GM12875 (cell line): ENCODE measurements at regions not wholly inside any gene's neighbourhood (a gene's known extent, or its start where the extent isn't known, plus 50 kb on each side); places are given as distances from the start of the nearest gene placed in this dataset.

Experiments used
- H3K4me3 ChIP-seq: one replicate; pipeline ENCODE4 v1.5.1; 2011; ENCODE audit warnings: low read depth, low read length, control low read depth
- TF ChIP-seq, protein P1 (sequence below): IDR thresholded peaks from 2 replicates; pipeline ENCODE4 v1.5.1; 2011; ENCODE audit warnings: low read depth, mild to moderate bottlenecking, control low read depth, inconsistent platforms, low read length, moderate library complexity, borderline replicate concordance; ENCODE audit not compliant: insufficient read depth

DNA sequence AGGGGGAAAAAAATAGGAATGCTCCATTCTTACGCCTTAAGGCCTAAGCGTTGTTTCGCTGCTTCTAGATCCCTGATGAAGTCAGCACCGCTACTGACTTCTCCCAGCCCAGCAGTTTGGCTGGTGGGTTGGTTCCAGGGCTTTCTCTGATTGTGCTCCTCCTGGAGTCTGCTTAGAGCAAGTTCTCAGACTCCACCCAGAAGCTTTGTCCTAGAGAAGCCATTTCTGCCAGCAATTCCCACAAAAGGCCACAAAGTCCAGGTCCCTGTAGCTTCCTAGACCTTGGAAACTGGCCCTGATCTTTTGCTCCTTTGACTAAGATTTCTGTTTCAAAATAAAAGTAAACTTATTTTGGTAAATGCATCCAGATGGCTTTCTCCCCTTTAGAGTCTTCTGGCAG, 65.4 kb downstream of the KCTD12 start:
- no peak overlapping the region for H3K4me3 ChIP-seq
- TF ChIP-seq, protein P1, sequence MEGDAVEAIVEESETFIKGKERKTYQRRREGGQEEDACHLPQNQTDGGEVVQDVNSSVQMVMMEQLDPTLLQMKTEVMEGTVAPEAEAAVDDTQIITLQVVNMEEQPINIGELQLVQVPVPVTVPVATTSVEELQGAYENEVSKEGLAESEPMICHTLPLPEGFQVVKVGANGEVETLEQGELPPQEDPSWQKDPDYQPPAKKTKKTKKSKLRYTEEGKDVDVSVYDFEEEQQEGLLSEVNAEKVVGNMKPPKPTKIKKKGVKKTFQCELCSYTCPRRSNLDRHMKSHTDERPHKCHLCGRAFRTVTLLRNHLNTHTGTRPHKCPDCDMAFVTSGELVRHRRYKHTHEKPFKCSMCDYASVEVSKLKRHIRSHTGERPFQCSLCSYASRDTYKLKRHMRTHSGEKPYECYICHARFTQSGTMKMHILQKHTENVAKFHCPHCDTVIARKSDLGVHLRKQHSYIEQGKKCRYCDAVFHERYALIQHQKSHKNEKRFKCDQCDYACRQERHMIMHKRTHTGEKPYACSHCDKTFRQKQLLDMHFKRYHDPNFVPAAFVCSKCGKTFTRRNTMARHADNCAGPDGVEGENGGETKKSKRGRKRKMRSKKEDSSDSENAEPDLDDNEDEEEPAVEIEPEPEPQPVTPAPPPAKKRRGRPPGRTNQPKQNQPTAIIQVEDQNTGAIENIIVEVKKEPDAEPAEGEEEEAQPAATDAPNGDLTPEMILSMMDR, result no peak

DNA sequence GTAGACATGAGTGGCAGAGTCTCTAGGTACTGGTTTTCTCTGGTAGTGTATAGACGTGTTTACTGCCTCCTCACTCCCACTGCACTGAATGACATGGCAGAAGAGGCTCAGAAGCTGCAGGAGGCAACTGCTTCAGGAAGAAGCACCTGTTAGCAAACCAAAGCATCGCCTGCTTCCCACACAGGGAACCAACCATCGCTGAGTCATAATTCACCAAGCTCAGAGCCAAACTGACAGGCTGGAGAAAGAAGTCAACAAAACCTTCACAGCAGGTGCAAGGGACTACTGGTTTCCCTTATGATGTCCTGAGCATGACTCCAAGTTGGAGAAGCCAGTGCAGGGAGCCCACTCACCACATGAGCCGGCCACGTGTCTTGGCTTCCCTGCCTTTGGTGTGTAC, 69.8 kb downstream of the KCTD12 start:
- TF ChIP-seq, protein P1, result no peak
- no peak overlapping the region for H3K4me3 ChIP-seq

DNA sequence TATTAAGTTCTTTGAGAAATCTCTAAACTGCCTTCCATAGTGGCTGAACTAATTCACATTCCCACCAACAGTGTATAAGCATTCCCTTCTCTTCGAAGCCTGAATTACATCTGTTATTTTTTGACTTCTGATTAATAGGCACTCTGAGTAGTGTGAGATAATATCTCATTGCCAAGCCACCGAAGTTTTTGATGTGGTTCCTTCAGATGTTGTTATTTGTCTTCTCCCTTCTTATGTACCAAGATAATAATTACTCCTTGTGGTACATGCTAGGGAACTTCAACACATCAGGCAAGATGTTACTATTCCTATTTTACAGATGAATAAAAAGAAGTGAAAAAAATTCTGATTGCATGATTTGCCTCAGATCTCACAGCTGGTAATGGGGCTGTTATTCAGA, 70.9 kb downstream of the KCTD12 start:
- no peak overlapping the region for H3K4me3 ChIP-seq
- TF ChIP-seq, protein P1, result no peak

DNA sequence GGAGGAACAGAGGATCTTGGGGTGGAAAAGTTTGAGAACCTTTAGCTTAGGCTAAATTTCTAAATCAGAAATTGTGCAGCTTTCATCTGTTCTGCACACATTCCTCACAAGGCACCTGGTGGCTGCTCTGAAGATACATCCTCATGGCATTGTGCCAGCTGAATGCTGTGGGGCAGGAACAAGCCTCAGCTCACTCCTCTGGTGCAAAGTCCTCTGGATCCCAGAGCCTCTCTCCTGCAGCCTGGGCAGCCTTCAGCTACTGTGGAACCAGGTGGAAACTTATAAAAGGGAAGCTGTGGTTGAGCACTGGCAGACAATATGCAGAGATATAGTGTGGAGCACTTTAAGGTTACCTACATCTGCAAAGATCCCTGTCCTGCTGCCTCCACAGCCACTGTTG, 72.3 kb downstream of the KCTD12 start:
- H3K4me3 ChIP-seq, result no peak overlapping the region
- TF ChIP-seq, protein P1, result no peak

DNA sequence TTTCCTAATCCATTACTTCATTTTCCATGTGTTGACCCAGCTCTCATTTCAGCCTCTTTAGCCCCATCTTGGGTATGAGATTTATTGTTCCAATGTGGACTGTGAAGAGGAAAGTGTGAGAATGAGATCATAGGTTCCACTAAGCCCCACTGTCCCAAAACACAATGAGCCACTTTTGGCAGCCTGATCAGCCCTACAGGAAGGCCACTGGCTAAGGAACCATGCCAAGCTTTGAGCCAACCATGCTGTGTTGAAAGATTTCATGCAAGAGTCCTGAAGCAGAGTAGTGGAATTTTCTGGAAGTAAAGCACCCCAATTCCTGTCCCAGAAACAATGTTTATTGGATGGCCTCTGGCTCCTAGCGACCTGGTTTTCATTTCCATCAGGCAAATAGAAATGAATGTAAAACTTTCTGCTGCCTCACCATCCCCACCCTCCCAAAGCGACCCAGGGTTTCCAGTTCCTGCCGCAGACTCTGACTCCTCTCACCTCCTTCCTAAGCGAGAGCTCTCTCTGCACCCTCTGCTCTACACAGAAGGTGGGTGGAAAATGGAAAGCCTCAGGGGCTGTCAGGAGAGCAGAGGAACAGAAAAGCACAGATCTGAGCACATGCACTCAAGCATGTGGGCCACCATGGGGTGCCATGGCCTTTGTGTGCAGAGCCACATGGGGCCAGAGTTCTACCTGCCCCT, 73.1 kb downstream of the KCTD12 start:
- TF ChIP-seq, protein P1, result no peak
- H3K4me3 ChIP-seq, result no peak overlapping the region

DNA sequence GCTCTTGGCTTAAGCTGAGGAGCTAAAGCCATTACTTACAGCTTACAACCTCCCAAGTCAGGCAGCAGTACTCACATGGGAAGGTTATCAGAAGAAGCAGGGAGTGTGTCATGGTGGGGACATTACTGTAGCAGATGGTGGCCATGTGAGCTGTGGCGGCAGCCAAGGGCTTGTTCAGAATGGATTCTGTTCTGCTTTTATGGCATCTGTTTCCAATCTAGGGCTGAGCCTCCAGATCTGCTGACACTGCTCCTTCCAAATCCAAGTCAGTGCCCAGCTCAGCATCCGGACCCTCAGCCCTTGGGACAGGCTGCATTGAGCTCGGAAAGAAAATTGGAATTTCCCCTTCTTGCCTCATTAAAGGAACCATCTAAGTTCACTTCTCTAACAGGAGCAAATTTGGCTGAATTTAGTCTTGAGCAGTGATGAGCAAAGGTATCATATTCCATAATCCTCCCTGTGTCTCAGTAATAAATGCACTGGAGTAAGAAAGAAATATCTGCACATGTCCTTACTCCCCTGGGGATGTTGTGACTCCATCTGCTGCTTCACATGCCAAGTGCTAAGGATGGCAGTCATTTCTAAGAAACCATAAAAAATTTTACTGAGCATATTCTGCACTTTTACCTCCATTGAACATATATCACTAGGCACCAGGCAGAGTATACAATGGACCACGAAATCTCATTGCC, 73.9 kb downstream of the KCTD12 start:
- H3K4me3 ChIP-seq, result no peak overlapping the region
- TF ChIP-seq, protein P1, result no peak

DNA sequence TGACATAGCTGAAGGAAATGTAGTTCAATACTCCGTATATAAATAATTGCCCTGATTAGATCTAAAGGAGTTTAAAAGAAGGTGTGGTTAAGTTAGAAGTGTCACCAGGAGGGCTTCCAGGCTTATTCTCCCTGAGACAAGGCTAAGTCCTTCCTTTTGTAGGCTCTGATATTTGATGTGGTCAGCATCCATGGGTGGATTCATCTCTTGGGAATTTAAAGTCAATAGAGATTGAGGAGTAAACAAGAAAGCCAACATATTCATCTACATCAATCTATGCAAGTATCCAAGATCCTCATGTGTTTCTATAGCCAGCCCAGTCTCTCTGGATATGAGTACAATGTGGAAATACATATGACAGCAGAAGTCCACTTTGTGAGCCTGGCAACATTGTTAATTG, 76.8 kb downstream of the KCTD12 start:
- H3K4me3 ChIP-seq, result no peak overlapping the region
- TF ChIP-seq, protein P1, result no peak
